ENCODE measurements at regions not wholly inside any gene's neighbourhood (a gene's known extent, or its start where the extent isn't known, plus 50 kb on each side); places are given as distances from the start of the nearest gene placed in this dataset.
A peak's percentile ranks its signal among the peaks of the same experiment; 100 is the strongest.
"Not testable (repeated sequence)": the region's sequence is repeated elsewhere in the genome, so short reads cannot be mapped to it uniquely, and the experiment has no call there.

DNA sequence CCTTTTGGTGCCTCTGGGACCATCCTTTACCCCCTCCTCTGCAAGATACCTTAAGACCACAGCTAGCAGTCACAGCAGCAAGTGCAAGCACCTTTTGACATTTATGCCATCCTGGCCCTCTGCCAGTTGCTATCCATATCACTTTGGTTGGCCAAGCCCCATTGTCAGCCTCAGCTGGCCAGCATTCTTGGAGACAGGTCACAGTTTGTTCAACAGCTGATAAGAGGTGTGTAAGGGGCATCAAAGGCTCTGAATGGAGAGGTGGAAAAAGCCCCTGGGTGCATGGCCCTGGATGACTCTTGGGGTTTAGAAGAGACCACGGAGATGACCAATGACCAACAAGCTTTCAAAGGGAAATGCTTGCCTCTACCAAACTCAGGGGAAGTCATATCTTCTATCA lies 133.6 kb upstream of the MAMLD1 start:
- Histone ChIP-seq H3K27me3 (ENCODE audit: control insufficient read depth, insufficient read depth, low read length) (no peaks in the 10 kb centered on the region), H3K36me3 (ENCODE audit: control insufficient read depth, insufficient read depth, low read length) (no peaks in the 10 kb centered on the region), H3K4me3 (ENCODE audit: low read depth, low read length) (no peak overlapping the region)
- TF ChIP-seq, protein P1, sequence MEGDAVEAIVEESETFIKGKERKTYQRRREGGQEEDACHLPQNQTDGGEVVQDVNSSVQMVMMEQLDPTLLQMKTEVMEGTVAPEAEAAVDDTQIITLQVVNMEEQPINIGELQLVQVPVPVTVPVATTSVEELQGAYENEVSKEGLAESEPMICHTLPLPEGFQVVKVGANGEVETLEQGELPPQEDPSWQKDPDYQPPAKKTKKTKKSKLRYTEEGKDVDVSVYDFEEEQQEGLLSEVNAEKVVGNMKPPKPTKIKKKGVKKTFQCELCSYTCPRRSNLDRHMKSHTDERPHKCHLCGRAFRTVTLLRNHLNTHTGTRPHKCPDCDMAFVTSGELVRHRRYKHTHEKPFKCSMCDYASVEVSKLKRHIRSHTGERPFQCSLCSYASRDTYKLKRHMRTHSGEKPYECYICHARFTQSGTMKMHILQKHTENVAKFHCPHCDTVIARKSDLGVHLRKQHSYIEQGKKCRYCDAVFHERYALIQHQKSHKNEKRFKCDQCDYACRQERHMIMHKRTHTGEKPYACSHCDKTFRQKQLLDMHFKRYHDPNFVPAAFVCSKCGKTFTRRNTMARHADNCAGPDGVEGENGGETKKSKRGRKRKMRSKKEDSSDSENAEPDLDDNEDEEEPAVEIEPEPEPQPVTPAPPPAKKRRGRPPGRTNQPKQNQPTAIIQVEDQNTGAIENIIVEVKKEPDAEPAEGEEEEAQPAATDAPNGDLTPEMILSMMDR (IDR thresholded peaks at IDR 0.05; ENCODE audit: insufficient read depth, low read length, severe bottlenecking) = no peak
- no peak for DNase-seq (ENCODE audit: low read depth)
- FAIRE-seq = no peak

DNA sequence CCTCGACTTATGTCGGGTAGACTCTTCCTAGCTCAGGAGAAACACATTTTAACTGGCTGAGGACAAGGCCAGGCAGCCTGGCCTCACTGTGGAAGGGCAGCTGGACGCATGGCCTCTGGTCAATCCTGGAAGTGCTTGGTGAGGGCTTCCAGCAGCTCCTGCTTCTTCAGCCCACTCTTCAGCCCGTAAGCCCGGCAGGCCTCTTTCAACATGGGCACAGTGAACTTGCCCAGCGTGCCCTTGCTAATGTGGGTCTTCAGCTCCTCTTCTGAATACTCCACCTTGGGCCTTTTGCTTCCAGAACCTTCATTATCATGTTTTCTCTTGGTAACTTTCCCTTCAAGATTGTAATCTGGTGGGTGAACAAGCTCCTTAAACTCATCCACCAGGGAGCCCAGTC lies 132.2 kb upstream of the MAMLD1 start:
- H3K36me3 ChIP-seq (ENCODE audit: control insufficient read depth, insufficient read depth, low read length); H3K4me3 ChIP-seq (ENCODE audit: low read depth, low read length); DNase-seq (ENCODE audit: low read depth); H3K27me3 ChIP-seq (ENCODE audit: control insufficient read depth, insufficient read depth, low read length); FAIRE-seq: not testable (repeated sequence)

DNA sequence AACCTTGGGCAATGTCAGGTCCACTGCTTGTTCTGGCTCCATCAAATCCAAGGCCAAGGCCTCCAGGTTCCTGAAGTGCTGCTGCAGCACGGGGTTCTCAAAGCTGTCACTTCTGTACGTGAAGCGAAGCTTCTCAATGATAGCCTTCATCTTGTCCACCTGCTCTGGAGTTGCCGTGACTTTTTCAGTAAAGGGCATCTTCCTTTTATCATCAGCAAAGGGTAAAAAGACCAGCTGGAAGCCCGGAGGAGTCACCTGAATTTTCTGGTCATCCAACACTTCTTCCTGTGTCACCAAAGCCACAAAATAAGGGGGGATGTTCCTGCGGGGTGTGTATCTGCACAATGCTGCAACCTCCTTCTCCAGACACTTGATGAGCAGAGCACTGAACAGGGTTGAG lies 131.7 kb upstream of the MAMLD1 start:
- H3K27me3 ChIP-seq (ENCODE audit: control insufficient read depth, insufficient read depth, low read length); H3K36me3 ChIP-seq (ENCODE audit: control insufficient read depth, insufficient read depth, low read length); DNase-seq (ENCODE audit: low read depth); H3K4me3 ChIP-seq (ENCODE audit: low read depth, low read length): not testable (repeated sequence)
- peak; percentile 95 for FAIRE-seq

DNA sequence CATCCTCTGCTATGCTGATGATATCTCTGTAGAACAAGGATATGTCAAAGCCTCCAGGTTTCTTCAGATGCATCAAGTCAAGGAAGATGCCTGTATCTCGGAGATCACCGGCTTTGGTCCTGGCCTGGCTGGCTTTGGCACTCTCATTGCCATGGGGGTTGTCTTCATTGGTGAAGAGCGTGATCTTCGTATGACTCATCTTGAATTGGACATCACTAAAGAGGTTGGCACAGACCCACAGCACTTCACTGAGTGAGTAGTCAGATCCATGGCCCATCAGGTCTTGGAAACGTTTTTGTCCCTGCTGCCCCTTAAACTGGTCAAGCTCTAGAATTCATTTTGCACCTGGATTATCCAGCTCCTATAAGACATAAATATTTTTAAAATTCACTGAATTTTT lies 130.9 kb upstream of the MAMLD1 start:
- not testable (repeated sequence) for DNase-seq (ENCODE audit: low read depth); H3K36me3 ChIP-seq (ENCODE audit: control insufficient read depth, insufficient read depth, low read length); H3K27me3 ChIP-seq (ENCODE audit: control insufficient read depth, insufficient read depth, low read length); H3K4me3 ChIP-seq (ENCODE audit: low read depth, low read length)
- FAIRE-seq = peak; percentile 62

DNA sequence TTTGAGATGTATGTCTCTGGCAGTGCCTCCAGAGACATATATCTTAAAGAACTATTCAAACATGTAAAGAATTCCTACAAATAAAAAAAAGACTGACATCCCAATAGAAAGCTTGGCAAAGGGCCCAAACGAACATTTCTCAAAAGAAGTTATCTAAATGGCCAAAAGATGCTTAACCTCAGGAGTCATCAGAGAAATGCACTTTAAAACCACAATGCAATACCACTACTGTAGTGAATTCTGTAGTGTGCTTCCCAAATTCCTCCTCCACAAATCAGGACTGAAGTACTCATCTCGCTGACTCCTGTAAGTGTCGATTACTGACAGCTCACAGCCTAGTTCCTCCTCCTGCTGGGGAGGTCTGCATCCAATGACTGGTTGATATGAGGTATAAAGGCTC lies 129.0 kb upstream of the MAMLD1 start:
- TF ChIP-seq, protein P1 (IDR thresholded peaks at IDR 0.05; ENCODE audit: insufficient read depth, low read length, severe bottlenecking) = no peak
- DNase-seq (ENCODE audit: low read depth) (no peak), FAIRE-seq (peak; percentile 87)
- no peaks in the 10 kb centered on the region for H3K36me3 ChIP-seq (ENCODE audit: control insufficient read depth, insufficient read depth, low read length)
- H3K27me3 ChIP-seq (ENCODE audit: control insufficient read depth, insufficient read depth, low read length) = no peaks in the 10 kb centered on the region
- H3K4me3 ChIP-seq (ENCODE audit: low read depth, low read length) = no peak overlapping the region

DNA sequence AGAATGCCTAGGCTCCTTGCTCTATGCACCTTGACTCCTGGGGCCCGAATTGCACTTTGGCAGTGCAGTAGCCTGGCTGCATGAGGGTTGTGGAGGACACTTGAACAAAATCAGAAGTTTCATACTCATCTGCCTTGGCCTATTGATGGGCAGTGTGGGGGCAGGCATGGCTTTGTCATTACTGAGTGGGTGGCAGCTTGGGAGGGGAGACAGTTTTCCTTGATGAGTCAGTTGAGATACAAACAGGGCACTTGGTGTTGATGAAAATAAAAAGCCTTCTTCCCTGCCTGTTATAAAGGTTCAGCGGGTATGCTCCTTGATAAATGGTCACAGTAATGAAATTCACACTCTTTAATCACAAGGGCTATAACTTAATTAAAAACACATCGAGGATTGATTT lies 126.8 kb upstream of the MAMLD1 start:
- no peak for FAIRE-seq

DNA sequence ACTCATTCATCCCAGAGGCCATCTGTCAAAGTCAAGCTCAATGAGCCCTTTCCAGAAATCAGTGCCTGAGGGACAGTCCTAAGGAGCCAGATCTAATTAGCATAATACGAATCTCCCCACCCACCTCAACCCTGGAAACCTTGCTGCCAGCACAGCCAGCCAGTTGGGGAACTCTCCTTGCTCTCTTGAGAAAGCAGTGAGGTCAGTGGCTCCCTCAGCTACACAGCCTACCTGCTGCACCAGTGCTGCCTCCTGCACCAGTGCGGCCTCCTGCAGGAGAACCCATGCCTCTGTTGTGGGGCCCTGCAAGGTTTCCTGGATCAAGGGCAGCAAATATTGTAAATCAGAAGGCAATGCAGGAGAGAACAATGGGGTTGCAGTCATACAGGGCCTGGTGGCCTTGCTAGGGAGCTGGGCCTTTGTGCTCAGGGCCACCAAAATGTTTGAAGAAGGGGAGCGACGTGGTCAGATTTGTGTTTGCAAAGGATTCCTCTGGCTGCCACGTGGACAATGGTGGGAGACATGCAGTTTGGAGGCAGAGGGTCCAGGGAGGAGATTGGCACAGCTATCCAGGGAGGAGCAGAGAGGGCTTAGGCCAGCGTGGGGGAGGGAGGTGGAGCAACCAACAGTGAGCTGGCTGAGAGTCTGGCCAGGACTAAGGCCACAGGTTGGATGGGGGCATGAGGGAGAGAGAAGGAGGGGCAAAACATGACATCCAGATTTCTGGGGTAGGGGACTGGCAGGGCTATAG lies 124.3 kb upstream of the MAMLD1 start:
- no peaks in the 10 kb centered on the region for H3K36me3 ChIP-seq (ENCODE audit: control insufficient read depth, insufficient read depth, low read length)
- FAIRE-seq (no peak), DNase-seq (ENCODE audit: low read depth) (no peak)
- TF ChIP-seq, protein P1 (IDR thresholded peaks at IDR 0.05; ENCODE audit: insufficient read depth, low read length, severe bottlenecking) = no peak
- H3K4me3 ChIP-seq (ENCODE audit: low read depth, low read length) = no peak overlapping the region
- H3K27me3 ChIP-seq (ENCODE audit: control insufficient read depth, insufficient read depth, low read length) = no peaks in the 10 kb centered on the region

More for the DNA sequence above, 126.8 kb upstream of the MAMLD1 start:
- Histone ChIP-seq H3K27me3 (ENCODE audit: control insufficient read depth, insufficient read depth, low read length) (no peaks in the 10 kb centered on the region), H3K36me3 (ENCODE audit: control insufficient read depth, insufficient read depth, low read length) (no peaks in the 10 kb centered on the region), H3K4me3 (ENCODE audit: low read depth, low read length) (no peak overlapping the region)
- peak; percentile 46 for DNase-seq (ENCODE audit: low read depth)
- TF ChIP-seq, protein P1 (IDR thresholded peaks at IDR 0.05; ENCODE audit: insufficient read depth, low read length, severe bottlenecking) = no peak

All from bronchial epithelial cell (primary cell).